ENCODE measurements at regions not wholly inside any gene's neighbourhood (a gene's known extent, or its start where the extent isn't known, plus 50 kb on each side); places are given as distances from the start of the nearest gene placed in this dataset.

DNA sequence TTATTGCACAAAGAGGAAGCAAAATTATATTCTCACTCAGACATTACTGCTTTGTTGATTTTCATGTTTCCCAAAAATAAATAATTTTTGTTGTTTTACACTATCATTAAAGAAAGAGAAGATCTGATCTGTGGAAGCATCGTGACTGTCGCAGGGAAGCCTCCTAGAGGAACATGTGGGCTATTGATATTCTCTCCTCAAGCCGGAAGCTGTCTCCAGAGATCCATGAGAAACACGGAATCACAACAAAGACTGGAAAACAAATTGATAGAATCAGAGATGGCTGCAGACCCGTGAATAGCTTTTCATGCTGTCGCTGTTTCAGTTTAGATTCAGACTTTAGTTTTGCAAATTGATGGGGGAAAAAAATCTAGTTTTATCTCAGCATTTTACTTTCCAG is 235.2 kb upstream of the TMPO start:
- no peak for DNase-seq (ENCODE audit: low read depth)

DNA sequence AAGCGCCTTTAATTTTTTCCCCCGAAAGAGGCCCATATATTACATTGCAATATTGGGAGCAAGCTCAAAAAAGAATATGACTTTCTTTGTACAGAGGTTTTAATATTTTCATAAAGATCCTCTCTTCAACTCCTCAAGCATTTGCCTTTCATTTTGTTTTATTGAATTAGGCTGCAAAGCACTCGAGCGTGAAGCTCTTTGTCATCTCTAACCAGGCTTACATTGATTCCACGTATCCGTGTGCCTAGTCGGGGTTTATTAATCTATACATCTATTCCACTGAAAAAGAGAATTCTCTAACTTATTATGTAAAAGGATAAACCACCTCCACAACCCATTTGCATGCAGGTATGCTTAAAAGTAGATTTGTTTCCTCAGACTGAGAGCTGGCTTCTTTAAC is 234.8 kb upstream of the TMPO start:
- DNase-seq (ENCODE audit: low read depth) = no peak

DNA sequence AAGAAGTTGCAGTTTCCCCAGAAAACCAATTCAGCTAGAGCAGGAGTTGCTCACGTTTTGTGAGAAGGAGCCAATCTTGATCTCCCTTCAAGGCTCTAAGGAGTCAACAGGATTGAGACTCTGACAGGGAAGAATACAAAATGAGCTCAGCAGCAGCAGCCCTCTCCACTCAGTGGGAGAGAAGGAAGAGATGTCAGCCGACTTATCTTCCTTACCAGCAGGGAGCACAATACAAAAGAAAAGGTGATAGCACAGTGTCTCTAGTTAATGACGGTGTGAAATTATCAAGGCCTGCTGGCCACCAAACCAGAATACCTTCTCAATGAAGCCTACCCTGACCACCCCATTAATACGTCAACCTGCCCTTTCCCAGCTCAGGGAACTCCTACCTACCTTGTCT is 223.6 kb upstream of the TMPO start:
- no peak for DNase-seq (ENCODE audit: low read depth)

DNA sequence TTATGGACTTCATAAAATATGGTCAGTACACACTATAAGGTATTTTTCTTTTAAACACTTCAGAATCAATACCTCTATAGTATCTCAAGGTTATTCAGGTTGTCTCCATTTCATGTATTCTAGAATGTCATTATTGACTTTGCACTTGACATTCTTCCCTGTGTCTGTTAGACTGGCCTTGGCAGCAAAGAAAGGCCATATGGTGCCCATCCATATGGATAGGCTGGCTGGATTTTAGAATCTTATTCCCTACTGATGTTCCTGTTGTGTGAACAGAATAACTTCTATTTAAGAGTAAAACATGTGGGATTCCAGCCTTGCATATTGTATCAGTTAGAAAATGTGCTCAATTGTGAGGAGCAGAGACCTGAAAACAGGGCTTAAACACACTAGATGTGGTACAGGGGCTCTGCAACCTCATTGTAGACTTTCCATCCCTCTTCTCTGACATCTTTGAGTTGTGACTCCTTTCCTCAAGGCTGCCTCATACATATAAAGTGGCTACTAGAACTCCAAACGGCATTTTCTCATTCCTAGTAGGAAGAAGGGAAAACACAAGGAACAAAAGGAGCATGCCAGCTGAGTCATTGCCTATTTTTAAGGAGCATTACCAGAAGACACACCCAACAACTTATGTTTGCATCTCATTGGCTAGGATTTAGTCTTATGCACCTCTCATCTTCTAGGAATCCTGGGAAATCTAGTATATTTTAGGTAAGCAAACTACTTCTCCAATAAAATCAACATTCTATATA is 221.2 kb upstream of the TMPO start:
- DNase-seq (ENCODE audit: low read depth) = no peak

DNA sequence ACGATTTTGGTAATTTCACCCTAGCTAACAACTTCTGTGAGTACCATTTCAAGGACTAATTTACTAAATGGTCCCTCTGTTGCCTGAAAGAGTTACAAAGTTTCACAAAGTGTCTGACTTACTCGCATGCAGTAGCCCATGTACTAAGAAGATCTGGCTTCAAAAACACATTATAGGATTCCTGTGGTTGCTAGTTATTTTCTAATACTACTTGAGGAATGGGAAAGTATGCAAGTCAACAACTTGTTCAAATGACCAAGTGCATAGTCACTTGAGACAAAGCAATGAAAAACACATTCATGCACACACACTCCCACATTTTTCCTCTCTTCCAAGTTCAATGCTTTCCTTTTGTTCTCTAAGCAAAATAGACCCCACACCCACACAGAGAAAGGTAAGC is 219.7 kb upstream of the TMPO start:
- DNase-seq (ENCODE audit: low read depth) = no peak

DNA sequence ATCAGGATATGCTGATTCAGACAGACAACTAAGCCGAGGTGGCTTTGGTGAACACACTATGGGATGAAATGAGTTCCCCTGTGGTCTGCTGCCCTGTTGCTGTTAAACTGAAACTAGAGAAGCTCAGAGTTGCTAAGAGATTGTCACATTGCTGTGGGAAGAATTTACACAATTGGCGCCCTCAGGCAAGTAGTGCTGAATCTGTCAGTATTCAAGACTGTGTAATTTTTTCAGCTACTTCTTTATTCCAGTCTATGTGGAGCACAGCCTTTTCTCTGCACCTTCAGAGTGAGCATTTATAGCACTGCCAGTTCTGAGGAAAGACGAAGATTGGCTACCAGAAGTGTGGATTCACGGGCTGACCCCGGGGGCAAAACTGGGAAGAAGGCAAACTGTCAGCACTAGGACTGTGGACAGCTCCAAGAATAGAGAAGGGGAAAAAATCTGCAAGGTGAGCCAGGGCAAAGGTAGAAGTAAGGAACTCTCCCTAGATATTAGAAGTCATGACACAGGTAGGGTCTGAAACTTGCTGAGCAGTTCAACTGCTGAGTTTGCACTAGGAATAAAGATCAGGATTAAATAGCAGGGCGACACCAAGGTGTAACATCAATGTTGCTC is 218.8 kb upstream of the TMPO start:
- DNase-seq (ENCODE audit: low read depth) = no peak

DNA sequence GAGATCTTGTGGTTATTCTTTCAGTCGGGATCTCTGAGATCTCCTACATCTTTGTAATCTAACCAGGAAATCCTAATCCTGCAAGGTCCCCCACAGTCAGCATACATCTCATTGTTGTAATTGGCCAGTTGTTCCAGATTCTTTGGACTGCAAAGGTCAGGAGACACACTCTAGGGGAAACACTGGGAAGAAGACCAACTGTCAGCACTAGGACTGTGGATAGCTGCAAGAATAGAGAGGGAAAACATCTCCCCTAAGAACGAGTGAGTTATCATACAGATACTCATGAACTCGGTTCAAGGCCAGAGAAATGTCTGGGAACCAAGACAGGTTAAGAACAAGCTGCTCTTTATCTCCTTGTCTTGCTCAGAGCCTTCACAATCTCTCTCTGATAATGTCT is 217.9 kb upstream of the TMPO start:
- no peak for DNase-seq (ENCODE audit: low read depth)

DNA sequence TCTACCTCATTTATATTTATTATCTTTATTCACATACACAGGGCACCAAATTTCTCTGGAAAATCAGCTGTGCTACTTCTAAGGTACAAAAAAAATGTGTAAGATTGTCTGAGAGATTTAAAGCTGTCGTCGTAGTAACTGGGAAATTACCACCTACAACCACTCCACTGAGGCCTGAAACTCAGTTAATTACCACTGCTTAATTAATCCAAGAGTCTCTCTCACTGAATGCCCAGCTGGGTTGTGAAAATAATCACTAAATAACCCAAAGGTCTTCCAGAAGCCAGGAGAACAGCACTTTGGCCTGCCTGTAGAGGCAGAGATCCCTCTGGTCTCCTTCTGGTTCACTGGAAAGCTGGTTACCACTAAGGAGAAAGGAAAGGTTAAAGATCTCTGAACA is 207.2 kb upstream of the TMPO start:
- no peak for DNase-seq (ENCODE audit: low read depth)

DNA sequence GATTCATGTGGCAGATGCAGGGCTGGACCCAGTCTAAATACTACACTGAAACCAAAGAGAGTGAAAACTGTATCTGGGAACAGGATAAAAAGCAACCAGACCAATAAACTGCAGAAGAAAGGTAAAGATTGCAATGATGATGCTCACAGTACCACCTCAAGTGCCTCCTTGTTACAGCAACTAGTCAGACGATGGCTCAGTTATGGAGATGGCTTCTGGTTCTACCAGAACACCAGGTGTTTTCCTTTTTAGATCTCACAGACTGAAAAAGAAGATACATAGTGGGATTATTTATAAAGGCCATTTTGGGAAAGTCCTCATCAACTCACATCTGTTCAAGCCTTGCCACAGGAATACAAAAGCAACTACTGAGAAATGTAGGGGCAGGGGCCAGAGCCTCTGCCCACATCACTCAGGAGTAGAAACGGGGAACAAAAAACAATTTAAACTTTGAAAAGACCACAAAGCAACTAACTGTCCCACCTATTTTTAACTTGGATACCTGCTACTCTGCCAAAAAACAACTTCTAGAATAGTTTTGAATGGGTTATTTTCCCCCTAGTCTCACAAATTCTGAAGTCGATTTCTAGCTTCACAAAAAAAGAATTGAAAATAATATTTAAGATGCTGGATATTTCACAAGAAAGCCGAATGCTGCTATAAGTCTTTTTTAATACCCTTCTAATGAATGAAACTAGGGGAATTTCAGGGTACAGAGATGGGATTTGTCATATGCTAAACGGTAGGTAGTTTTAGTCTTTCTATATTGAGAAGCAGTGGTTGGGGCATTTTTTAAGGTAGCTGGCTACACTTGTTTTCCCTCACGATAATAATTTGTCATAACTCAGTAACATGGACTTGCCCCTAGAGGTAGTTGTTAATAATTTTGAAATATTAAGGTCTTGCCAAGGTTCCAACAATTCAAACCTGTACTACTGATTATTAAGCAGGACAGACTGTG is 197.2 kb upstream of the TMPO start:
- DNase-seq (ENCODE audit: low read depth) = no peak

DNA sequence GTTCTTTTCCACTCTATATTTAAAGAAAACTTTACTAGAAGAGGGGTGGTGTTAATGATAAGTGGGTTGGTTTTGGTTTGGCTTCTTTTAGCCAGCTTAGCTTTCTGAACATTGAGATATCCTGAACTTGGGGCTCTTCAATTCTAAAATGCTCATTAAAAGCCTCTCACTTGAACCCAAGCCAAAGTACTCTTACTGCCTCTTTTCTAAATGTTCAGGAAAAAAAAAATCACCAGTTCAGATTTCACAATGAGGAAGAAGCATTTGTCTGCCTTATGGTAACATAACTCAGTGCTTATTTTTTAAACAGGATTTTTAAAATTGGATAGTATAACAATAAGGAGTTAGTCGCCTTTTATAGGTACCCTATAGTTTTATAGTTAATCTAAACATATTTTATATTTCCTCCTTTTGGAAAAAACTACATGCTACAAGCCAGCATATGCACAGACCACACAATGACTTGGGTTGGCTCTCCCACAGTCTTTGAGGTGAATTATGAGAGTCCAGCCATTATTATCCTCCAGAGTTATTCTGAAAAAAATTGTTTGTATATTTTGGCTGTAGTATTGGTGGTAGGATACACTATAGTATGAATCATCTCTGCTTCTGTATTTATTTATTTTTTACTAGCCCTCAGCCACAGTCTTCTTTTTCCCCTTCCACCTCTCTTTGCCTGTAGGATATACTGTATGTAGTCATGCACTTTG is 195.5 kb upstream of the TMPO start:
- DNase-seq (ENCODE audit: low read depth) = no peak

DNA sequence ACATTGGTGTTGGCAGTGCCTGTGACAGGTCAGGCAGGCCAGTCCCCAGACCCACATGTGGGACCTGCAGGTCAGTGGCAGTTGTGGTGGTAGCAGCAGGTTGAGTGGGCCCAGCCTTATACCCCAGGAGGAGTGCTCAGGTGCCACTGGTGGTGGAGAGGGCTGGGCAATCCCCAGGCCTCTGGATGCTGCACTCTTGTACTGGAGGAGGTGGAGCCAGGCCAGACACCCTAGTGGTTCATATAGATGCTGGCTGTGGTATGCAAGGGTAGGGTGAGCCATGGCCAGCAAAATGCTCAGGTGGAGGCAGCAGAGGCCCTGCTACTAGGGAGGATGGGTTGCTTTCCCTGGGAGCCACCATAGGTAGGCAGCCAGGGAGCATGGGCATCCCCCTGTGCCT is 190.4 kb upstream of the TMPO start:
- DNase-seq (ENCODE audit: low read depth) = no peak

DNA sequence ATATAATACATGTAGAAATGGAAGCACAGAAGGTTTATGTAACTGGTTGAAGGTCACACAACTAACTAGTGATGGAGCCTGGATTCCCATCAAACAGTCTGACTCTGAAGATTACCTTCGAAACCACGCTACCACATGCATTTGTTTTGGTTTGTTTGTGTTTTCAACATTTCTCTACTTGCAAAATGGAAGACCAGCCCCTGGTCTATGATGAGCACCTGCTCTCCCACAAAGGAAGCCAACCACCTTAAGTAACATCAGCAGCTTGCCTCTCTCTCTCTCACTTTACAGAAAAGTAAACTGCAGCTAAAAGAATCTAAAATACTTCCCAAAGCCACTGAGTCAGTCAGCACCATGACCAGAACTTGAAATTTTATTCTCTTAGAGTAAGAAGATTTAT is 186.9 kb upstream of the TMPO start:
- no peak for DNase-seq (ENCODE audit: low read depth)

DNA sequence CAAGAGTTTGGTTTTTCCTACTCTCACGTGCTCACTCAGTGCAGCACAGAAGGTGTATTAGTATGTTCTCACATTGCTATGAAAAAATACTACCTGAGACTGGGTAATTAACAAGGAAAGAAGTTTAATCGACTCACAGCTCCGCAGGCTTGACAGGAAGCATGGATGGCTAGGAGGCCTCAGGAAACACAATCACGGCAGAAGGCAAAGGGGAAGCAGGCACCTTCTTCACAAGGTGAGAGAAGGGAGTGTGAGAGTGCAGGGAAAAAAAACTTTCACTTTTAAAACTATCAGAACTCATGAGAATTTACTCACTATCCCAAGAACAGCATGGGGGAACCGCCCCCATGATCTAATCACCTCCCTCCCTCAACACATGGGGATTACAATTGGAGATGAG is 185.8 kb upstream of the TMPO start:
- DNase-seq (ENCODE audit: low read depth) = no peak

DNA sequence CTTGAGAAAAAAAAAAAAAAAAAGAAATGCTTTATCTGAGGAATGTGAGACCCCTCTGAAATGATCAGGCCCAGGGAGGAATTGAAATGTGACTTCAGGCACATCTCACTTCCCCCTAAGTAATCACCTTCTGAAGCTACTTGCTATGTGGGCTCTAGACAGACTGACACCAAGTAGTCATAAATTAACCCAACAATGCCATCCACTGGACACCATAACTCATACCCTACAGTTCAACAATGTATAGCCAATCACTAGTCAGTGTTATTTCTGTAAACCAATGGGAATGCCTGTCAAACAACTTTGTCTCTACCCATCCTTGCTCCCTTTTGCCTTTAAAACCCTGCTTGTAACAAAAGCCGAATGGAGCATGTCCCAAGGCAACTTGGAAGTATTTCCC is 182.7 kb upstream of the TMPO start:
- DNase-seq (ENCODE audit: low read depth) = no peak

DNA sequence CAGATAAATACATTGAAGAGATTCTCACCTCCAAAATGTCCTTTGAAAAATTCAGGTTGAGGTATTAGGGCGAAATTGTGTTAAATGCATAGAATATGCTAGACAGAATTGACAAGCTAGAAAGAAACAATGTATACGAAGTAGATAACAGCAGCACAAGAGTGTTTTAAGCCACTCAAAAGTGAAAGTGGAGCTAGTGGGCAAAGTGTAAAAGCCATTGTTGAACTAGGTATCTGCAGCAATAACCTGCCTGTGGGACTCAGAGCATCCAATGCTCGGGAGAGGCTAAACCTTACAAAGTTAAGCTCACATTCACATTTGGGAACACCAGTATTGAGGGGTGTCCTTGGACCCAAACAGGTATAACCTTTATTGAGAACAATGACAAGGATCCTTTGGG is 180.6 kb upstream of the TMPO start:
- DNase-seq (ENCODE audit: low read depth) = no peak

DNA sequence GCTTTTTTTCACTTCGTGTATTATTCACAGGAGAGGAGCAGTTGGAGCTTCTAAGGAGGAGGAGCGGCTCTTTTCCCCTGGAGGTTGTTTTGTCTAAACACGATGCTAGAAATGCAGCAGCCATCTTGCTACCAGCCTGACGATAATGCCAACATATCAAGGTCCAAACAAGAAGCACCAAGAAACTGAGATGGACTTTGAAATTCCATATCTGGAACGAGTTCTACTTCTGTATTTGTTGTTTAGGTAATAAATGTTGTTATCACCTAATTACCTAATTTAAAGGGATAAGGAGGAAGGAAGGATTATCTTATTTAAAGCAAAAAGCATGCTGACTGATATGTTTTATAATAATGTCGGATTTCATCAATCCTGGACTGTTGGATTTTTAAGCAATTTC is 174.4 kb upstream of the TMPO start:
- no peak for DNase-seq (ENCODE audit: low read depth)

DNA sequence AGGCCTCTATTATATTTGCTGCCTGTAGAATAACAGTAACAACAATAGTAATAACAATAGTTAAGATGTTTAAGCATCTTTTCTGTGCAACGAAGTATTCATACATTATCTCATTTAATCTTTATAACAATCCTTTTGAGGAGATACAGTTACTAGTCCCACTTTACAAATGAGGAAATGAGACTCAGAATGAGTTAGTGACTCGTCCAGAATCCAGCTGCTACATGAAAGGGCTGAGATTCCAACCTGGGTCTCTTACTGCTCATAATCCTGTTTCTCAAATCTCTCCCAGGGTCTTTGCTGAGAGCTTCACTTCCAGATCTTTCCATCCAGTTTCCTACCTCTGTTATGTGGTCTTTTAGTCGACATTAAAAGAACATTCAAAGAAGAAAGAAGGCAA is 173.7 kb upstream of the TMPO start:
- no peak for DNase-seq (ENCODE audit: low read depth)

DNA sequence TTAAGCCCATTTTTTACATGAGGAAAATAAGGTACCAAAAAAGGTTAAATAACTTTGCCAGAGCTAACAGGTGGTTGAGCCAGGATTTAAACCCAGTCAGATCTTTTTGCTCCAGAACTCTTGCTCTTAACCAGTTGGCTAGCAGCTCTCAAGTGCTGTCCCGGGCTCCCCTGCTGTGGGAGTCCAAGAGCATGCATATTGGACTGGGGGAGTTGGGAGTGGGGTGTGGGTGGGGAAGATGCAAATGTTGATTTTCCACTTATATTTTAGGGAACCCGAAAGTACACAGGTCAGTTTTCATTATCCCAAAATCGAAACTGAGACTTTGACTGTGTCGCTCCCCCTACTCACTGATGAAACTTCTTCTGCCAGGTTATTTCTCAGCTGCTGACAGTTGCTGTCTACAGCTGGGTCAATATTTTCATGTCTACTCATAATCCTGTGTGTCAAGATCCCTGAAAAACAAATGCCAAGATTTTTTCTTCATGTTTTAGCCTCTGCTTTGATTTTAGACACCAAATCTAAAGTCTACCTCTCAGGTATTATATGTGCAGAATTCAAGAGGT is 172.3 kb upstream of the TMPO start:
- DNase-seq (ENCODE audit: low read depth) = no peak

DNA sequence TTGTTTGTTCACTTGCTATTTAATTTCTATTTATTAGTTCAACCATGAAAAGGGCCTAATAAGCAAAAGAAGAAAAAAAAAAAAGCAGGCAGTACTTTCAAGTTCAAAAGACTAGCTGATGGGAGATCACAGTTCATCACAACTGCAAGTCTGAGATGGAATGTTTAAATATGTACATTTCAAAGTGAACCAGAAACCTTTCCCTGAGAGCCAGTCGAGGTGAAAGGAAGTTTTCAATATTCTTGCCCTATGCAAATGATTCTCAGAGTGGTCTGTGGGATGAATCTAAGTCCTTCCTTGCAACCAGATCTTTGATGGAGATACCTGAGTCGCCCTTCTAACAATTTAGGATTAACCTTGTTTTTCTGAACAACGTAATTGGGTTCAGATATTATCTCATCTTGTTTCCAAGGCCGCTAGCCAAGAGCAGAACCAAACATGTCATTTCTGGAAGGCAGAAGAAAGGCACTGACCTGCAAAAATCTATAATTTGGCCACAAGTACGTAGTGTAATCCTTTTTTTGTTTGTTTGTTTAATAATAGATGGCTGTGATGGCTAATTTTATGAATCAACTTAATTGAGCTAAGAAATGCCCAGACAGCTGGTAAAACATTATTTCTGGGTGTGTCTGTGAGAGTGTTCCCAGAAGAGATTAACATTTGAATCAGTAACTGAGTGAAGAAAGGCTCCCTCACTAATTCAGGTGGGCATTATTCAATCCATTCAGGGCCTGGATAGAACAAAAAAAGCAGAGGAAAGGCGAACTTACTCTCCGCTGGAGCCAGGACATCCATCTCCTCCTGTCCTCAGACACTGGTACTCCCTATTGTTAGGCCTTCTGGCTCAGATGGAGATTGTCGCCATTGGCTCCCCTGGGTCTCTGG is 171.1 kb upstream of the TMPO start:
- DNase-seq (ENCODE audit: low read depth) = no peak

DNA sequence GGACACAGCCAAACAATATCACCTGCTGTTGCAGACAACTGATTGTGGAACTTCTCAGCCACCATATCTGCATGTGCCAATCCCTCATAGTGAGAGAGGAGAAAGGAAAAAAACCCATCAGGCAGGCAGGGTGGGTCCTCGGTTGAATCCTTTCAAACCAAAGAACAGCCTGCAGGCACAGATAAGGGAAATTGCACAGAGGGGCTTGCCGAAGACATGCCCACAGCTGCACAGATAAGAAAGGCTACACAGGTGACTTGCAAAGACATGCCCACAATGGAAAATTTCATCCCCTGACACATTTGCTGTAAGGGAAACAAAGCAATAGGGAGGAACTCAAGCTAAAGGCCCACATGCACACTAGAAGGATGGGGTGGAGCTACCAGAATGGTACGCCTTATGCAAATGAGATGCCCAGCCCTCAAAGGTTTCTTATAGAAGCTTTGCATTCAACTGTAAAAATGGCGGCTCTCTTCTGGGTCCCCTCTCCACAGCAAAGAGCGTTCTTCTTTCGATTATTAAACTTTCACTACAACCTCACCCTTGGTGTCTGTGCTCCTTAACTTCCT is 170.0 kb upstream of the TMPO start:
- no peak for DNase-seq (ENCODE audit: low read depth)

DNA sequence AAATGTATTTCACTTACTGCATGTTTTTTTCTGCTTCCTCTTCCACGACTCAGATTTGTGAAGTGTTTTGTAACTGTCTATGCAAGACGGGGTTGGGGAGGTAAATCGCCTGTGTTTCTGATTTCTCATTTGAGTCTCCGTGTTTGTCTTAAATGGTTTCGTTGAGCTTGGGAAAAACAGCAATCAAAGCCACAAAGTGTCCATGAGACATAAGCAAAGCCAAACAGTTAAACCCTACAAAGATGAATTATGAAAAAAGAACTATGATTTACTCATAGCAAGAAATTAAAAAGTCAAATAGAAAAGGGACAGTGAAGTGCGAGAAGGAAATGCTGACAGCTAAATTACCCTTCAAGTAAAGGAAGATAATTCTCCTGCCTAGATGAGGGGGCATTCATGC is 164.3 kb upstream of the TMPO start:
- no peak for DNase-seq (ENCODE audit: low read depth)
